Fibroblast of the aortic adventitia (primary cell): ENCODE measurements at regions not wholly inside any gene's neighbourhood (a gene's known extent, or its start where the extent isn't known, plus 50 kb on each side); places are given as distances from the start of the nearest gene placed in this dataset.

ENCODE experiments used
- DNase-seq: peaks from one replicate; pipeline ENCODE4 v3.0.0-alpha.2; 2010; ENCODE audit warnings: low read depth
- H3K4me3 ChIP-seq: 2 replicates; pipeline ENCODE4 v1.5.1; 2011; ENCODE audit warnings: low read depth, mild to moderate bottlenecking, control low read depth, low read length, moderate library complexity
- CTCF ChIP-seq: IDR thresholded peaks from 2 replicates; pipeline ENCODE4 v1.5.1; 2011; ENCODE audit warnings: mild to moderate bottlenecking, low read length, control low read depth, inconsistent platforms; ENCODE audit not compliant: insufficient read depth

- no peak overlapping the region for H3K4me3 ChIP-seq
- peak; percentile 7 for DNase-seq
- no peak for TF ChIP-seq CTCF
Measured at GRCh38 chr5:97929383-97929782, 746.3 kb upstream of the RIOK2 start.

- H3K4me3 ChIP-seq: no peak overlapping the region
- no peak for TF ChIP-seq CTCF
- DNase-seq: no peak
Measured at GRCh38 chr5:97931829-97932228, 748.8 kb upstream of the RIOK2 start.

- no peak for DNase-seq
- no peak overlapping the region for H3K4me3 ChIP-seq
- TF ChIP-seq CTCF: no peak
Measured at GRCh38 chr5:97936231-97936630, 753.2 kb upstream of the RIOK2 start.

- TF ChIP-seq CTCF: no peak
- H3K4me3 ChIP-seq: no peak overlapping the region
- DNase-seq: no peak
Measured at GRCh38 chr5:97937846-97938245, 754.8 kb upstream of the RIOK2 start.

- DNase-seq: no peak
- TF ChIP-seq CTCF: no peak
- no peak overlapping the region for H3K4me3 ChIP-seq
Measured at GRCh38 chr5:97943036-97943435, 760.0 kb upstream of the RIOK2 start.

GRCh38 chr5:97951139-97951538, 768.1 kb upstream of the RIOK2 start:
- DNase-seq: no peak
- no peak for TF ChIP-seq CTCF
- H3K4me3 ChIP-seq: no peak overlapping the region

- H3K4me3 ChIP-seq: no peak overlapping the region
- no peak for TF ChIP-seq CTCF
- DNase-seq: no peak
Measured at GRCh38 chr5:97955450-97955849, 772.4 kb upstream of the RIOK2 start.
